CD4-positive, alpha-beta T cell treated with Interleukin-4 for 1 hour (primary cell): ENCODE measurements at regions not wholly inside any gene's neighbourhood (a gene's known extent, or its start where the extent isn't known, plus 50 kb on each side); places are given as distances from the start of the nearest gene placed in this dataset.

ENCODE experiments used
- DNase-seq, 2 donors: peaks; one replicate each; pipeline ENCODE4 v3.0.0-alpha.2; 2020 to 2022

GRCh38 chr2:162928356-162928755 is 89.8 kb upstream of the KCNH7 start:
- peak in 1 of 2 donors; percentile 0 for DNase-seq

GRCh38 chr2:162926907-162927306 is 88.3 kb upstream of the KCNH7 start:
- DNase-seq, result no peak

DNA sequence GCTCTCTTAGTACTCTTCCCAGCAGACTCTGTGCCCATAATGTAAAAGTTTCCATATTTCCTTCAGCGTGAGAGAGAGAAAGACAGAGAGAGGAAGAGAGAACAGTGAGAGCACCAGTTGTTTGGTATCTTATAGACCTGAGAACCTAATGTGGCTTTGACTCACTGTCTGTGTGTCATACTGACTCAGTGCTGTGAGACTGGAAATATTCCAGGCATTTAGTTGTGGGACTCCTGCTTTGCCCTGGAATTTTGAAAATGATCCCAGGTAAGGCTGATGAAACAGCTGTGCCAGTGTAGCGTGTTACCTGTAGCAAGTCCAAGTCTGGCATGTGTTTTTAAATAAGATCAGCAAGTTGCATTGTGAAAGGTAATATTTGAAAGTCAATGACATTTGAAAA is 87.9 kb upstream of the KCNH7 start:
- no peak for DNase-seq

DNA sequence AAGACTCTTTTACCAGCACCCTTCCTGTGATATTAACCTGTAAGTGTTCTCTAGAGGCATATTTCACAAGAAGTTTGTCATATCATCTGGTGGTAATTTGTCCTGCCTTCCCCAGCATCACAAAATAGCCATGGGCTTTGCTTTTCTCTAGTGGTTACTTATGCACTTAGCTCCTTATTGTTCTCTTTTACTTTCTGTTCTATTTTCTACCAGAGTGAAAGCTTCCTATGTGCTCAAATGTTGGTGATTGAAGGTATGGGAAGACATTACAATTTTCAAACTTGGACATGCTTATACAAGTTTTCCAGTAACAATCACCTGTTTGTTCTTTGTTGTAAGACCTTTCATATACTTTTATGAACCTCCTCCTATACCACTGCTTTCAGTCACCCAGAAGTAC is 87.0 kb upstream of the KCNH7 start:
- no peak for DNase-seq

- no peak for DNase-seq
Observed at GRCh38 chr2:162919111-162919510, 80.5 kb upstream of the KCNH7 start.

DNA sequence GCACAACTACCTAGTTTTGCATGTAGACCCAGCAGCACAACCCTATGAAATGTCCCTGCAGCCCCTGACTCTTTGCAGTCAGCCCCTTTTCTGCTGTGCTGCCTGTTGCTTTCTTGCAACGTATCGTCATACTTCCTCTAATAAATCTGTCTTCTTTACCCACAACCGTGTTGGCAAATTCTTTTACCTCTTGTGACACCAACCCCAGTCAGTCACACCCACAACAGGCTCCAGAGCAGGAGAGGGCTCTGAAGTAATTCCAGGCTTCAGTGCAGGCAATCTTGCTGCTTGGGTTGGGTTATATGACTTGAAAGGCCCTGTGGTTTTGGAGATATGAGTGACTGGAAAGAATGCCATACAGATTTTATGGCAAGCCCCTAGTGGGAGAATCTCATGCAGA is 79.1 kb upstream of the KCNH7 start:
- no peak for DNase-seq

DNA sequence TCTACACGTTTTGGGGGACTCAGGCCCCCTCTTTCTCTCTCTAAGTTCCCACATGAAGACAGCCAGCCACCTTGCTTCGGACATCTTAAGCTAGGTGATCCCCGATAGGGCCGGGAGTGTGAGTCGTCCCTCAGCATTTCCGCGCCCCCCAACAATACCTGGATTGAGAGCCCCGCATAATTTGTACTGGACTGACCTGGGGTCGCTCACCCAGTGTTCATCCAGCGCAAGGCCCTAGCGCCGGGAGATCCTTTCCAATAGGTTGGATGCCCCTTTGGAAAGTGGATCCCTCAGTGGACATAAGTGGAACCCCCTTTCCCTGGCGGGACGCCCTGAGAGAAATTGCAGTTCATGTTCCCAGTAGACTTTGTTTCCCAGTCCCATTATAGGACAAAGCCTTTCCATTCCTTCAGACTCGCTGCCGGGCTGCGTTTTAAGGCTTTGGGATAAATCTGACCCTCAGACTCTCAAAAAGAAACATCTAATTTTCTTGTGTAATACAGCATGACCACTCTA is 77.8 kb upstream of the KCNH7 start:
- DNase-seq, result no peak

DNA sequence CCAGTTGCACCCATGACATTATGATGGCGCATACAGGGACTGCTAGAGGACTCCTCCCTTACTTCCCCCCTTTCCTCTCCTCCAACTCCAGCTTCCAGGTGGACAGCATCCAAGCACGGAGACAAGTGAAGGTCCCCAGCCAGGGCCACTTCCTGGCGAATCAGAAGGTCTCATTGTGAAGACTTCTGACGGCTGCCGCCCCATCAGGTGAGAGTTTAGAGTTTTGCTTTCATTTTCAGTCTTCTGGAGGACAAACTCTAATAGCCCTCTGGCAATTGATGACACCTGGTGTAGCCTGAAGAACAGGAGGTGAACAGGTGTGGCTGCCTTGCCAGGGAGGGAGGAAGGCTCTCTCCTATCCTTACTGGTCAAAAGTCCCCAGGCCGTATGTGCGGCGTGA is 77.3 kb upstream of the KCNH7 start:
- no peak for DNase-seq

- DNase-seq, result no peak
Observed at GRCh38 chr2:162914161-162914560, 75.6 kb upstream of the KCNH7 start.

DNA sequence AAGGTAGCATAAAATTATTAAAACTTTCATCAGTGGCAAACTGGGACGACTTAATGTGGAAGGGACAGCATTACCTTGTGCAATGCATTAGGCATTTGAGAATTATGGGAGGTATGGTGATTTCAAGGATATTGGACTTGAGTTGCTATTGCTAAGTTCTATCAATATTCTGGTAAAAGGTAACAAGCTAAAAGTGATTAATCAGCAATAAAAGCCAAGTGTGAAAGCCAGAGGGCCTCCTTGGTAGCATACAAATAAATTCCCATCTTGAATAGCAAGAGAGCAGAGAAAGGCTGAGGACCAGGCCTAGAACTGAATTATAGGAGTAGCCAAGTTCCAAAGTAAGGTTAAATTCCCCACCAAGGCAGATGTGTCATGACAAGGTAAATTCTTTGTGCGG is 74.2 kb upstream of the KCNH7 start:
- DNase-seq, result no peak

DNA sequence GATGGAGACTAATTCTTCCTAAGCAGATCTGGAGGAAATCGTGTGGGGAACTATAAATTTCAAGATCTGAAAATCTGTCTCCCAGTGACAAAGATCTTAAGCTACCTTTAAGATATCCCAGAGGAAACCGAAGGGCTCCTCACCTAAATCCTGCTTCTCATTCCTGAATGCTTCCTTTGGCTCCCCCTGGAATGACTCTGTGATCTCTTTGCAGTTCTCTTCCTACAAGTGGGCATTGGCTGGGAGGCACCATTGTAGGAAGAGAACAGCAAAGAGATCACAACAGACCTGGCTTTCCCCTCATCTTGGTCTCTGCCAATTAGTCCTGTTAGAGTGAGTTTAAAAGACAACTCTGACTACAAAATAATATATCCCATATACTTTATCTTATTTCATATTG is 70.0 kb upstream of the KCNH7 start:
- DNase-seq, result no peak

DNA sequence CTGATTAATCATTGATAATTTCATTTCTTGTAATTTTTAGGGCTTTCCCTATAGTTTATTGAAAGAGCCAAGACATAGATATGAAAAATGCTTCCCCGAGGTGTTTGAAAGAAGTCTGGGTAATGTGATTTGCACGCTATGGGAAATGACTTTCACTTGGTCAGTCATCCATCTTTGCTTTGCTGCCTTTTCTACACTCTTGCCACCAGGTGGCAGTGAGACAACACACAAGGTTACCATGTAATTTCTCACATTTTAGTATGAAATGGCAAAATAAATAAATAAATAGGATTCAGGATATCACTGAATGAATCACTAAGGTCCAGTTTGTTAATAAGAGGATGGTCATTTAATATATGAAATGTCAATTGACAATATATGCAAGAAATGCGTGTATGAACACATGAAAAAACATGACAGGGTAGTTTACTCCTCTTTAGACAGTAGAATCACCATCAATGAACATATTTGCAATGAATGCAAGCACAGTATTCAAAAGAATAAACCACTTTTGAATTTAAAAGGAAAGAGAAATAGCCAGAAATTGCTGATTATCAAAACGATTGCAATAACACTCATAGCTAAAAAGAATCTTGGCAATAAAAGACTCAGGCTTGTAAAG is 52.2 kb upstream of the KCNH7 start:
- peak in 1 of 2 donors; percentile 9 for DNase-seq

DNA sequence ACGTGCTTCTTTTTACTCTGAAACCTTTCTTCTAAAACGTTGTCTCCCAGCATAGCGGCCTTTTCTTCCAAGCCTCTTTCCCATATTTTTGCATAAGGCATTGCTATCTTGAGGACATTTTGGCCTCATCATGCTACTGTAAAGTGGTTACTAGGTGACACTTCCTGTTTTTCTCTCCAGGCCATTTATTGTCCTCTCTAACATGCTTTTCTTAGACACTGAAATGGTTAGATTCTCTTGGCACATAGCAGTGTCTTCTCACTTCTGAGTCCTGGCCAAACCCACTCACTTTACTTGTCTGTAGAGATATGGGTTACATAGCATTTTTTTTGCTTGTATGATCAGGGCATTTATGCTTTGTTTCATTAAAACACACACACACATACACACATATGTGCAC is 50.1 kb upstream of the KCNH7 start:
- DNase-seq, result no peak
